NCI-H2227 treated with DMSO at 0.1 percent for 48 hours (cell line): ENCODE measurements at regions not wholly inside any gene's neighbourhood (a gene's known extent, or its start where the extent isn't known, plus 50 kb on each side); places are given as distances from the start of the nearest gene placed in this dataset.
"Not testable (repeated sequence)": the region's sequence is repeated elsewhere in the genome, so short reads cannot be mapped to it uniquely, and the experiment has no call there.

Experiments used
- DNase-seq: peaks from one replicate; lab custom pipeline; 2025; lab: John Stamatoyannopoulos, UW

DNA sequence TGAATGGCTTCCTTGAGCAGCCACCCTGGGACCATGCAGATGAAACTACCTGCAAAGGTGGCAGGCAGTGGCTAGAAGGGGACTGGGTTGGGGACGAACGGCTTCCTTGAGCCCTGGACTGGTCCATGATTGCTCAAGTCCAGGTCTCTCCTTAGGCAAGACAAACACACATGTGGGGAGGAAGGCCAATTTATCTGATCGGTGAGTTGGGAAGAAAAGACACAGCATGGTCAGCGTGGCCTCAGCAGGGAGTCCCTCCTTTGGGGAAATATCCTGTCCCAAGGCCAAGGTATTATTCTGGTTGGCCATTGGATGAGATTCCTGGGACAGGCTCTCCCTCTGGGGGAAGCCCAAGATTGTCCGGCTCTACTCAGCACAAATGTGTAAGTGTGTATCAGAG is 116.3 kb upstream of the ERG start:
- no peak for DNase-seq

DNA sequence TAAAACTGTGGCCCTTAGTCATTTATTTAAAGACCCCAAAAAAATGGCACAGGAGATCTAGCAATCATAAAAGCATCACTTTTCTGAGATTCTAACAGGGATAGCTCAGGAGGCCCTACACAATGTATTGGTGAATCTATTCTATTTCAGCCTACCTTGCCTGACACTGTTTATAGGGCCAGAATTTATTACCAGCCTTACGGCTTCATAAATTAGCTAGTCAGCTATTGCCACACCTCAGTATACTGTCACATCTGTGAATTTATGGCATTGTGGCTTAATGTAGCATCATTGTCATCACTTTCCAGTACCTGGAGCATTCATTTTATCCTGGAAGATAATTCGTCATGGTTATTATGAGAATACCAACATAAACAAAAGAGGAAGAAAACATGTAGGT is 121.2 kb upstream of the ERG start:
- no peak for DNase-seq

DNA sequence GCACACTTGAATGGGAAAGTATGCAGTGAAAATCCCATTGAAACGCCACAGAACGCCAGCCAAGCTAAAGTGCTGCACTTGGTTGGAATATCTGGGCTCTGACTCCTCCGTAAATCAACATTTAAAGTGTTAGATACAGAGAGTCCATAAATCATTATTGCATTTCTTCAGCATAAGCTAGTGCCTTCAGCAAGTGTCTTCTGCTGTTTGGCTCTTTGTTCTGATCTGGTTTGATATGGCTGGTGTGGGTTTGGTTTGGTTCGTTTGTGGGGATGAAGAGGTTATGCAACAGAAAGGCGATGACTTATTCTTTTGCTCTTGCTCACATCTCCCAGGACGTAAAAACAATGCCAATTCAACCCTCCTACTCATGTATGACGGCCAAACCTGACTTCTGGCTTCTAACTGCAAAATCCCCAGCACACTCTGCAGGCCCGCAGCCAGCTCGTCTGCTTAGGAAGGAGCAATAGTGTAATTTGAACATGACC is 121.8 kb upstream of the ERG start:
- no peak for DNase-seq

DNA sequence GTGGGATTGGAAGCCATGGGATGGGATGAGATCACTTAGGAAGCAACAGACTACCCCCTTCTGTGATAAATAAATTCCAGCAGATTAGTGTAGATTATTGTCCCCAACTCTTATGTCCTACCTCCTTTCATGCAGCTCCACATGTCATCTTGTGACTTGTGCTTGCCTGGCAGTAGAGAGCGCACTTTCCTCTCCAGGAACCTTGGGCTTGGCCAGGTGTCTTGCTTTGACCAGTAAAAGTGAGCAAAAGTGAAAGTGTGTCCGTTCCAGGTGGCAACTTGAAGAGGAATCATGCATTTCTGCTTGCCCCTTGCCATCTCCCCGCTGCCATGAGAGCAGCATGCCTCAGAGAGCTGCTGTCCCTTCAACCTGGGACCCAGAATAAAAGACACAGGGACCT is 122.9 kb upstream of the ERG start:
- DNase-seq, result no peak

DNA sequence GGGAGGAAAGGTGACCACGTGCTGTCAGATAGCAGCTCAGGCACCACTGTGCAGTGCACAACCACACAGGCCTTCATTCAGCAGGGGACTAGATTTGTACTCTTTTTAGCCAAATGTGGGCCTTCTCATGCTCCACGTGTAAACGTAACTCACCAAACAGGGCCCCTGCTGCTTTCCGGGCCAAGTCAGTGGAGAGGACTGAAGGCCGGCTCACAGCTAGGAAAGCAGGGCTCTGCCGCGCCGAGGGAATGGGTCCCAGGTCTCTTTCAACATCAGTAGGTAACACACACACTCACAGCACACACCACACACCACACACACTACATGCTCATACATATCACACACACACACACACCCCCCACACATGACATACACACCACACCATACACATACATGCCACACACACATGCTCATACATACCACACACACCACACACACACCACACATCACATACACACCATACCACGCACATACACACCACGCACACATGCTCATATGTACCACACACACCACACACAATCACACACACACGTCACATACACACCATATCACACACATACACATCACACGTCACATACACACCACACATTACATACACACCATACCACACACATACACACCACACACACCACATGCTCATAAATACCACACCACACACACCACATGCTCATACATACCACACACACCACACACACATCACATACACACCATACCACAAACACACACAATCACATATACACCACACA is 124.0 kb upstream of the ERG start:
- no peak for DNase-seq

DNA sequence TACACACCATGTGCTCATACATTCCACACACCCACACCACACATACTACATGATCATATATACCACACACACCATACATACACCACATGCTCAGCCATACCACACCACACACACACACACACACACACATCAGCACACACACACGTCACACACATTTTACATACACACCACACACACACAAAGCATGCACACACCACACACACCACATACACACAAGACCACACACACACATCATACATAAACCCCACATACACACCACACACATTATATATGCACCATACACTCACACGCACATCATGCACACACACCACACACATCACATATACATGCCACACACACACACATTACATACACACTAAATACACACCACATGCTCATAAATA is 124.5 kb upstream of the ERG start:
- DNase-seq, result no peak

DNA sequence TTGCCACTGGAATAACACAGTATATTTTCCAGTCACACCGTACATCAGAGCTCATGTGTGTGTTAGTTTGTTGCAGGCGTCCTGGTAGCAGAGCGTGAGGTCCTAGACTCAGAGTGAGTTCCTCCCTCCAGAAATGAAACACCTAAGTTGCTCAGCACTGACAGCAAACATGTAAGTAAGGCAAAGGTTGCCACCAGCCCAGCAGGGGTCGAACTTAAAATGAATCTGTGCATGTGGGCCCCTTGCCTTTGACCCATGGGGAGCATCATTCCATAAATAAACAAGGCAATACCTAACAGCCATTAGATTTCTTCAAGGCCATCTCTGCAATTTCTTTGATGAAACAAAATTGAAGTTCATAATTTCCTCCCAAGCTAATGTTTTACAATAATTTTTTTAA is 125.3 kb upstream of the ERG start:
- DNase-seq, result no peak

DNA sequence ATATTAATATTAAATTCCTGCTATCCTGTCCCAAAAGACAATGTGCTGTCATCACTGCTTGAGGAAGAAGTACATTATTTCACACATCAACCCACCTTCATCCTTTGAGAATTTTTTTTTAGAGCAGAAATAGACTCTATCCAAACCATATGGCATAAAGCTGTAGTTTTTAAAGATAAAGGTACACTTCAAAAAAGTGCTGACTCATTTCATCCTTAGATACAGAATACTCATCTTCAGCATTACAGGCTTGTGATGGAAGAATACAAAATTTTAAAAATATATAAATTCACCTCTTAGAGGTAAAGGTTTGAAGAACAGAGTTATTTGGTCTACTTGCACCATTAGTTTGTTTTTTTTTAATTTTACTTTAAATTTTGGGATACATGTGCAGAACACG is 126.7 kb upstream of the ERG start:
- no peak for DNase-seq

DNA sequence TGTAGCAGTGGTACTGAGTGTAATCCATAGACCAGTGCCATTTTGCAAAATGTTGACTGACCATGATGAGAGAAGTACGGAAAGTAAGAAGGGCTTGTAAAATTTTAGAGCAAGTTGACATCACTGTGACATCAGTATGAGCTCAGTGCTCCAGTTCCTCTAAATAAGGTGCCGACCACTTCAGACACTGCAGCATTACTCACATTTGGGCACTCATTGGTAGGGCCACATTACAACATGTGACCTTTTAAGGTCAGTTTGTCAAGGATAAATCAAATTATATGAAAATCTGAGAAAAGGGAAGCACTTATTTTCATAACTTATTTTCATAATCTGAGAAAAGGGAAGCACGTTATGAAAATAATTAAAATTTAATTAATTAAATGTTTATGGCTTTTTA is 128.0 kb upstream of the ERG start:
- DNase-seq, result no peak

DNA sequence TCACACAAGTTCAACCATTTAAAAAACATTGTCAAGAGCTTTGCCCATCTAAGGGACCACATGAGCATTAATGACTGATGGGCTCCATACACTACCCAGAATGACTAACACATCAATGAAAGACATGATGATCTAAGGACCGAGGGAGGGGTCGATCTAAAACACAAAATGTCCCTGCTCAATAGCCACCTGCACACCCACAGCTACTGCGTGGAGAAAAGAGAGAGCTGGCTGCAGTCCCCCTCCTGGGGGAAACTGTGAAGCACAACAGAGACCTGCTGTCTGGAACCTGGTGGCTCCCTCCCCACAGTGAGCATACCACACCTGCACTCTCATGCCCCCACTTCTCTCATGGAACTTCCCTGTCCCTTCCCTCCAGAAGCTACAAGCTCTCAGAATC is 130.1 kb upstream of the ERG start:
- DNase-seq, result no peak

DNA sequence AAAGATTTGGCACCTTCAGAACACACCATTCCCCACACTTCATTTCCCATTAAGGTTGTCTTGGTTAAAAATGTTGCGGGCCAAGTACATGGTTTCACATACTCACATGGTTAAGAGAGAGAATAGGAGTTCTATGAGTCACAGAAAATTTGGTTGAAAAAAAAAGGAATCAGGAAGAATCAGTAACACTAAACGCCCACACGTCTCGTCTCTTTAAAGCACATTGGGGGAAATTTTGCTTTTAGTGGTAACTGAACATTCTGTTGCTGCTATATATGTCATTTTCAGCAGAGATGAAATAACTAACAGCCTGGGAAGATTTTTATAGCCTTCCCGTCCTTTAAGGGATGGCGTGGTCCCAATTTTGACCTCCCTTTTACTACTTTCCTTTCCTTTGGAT is 132.9 kb upstream of the ERG start:
- no peak for DNase-seq

DNA sequence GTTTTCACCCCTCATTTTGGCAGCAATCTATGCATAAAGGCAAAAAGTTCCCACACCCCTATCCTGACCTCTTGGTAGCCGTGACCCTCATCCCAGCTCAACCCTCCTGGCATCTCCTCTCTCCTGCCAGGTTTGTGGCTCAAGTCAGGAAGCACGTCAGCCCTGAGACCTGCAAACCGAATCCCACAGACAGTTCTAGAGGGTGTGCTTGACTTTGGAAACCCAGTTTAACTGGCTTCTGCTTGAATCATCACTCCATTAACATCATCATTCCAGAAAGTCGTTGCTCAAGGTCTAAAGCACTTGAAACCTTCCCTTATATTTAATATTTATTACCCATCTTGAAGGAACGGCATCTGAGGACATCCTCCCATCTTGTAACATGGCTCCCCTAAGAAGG is 133.4 kb upstream of the ERG start:
- no peak for DNase-seq

DNA sequence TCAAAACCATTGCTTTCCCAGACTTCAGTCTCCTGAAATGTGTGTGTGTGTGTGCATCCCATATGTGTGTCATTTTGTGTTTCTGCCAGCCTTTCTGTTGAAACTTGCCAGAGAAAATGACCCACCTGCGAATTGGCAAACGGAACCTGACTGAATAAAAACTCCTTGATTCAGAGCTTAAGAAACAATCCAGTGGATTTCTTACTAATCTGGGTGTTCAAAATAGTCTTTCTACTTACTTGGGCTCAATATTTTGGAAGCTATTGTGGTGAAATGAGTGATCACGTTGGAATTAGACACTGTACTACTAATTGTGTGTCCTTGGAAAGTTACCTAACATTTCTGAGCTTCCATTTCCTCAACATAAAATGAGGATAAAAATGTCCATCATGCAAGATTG is 138.9 kb upstream of the ERG start:
- DNase-seq, result no peak

DNA sequence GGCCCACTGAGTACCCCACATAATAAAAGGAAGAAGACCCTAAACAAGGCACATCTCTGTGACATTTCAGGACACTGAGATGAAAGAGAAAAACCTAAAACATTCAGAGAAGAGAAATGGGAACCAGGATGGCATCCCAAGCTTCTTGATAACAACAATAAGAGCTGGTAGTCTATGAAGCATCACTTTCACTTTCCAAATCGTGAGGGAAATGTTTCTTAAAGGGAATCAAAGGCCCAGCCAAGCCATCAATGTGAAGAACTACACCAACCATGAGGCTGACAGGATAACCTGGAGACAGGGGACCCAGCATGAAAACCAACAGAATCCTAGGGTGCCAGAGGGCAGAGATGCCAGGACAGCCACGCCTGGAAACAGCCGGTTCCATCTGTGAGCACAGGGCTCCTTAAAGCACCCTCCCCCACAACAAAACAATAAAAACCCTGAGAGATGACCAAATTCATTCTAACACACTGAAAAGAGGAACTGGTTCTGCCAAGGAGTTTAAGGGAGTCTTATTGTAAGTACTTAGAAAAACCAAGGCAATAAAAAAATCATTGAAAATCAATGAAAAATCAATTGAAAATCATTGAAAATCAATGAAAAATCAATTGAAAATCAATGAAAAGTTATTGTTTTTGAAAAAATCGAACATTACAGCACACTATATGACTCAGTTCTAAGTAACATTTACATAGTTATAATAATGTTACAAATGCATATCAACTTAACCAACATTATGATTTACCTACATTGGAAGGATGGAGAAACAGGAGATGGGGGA is 141.5 kb upstream of the ERG start:
- no peak for DNase-seq

DNA sequence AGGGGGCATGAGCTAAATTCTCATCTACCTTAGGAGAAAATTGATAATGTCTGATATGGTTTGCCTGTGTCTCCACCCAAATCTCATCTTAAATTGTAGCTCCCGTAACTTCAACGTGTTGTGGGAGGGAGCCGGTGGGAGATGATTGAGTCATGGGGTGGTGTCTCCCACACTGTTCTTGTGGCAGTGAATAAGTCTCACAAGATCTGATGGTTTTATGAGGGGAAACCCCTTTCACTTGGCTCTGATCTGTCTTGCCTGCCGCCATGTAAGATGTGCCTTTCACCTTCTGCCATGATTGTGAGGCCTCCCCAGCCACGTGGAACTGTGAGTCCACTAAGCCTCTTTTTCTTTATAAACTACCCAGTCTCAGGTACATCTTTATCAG is 142.1 kb upstream of the ERG start:
- DNase-seq, result not testable (repeated sequence)

DNA sequence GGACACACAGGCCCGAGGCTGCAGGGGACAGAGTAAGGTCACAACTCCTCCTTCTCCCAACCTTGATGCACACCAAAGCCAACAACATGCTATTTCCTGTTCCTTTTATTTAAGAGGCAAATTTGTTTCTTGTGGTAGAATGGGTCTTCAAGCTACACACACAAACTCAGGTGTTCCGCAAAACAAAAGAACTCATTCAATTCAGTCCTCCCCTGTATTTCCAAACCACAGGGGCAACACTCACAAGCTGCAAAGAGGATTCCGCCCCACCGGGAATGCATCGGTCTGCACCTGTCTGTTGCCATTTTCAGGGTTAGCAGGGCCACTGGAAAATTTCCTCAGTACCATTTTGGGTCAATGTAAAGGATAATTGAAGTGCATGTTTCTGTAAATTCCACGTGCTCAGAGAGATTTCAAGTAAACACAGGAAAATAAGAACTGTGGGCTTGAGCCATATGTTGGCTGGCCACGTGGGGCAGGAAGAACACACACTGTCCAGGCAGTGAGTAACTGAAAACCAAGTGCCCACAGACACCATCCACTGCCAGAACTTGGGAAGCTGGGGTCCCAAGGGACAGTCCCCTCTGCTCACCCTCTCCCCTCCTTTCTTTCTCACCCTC is 145.2 kb upstream of the ERG start:
- no peak for DNase-seq

DNA sequence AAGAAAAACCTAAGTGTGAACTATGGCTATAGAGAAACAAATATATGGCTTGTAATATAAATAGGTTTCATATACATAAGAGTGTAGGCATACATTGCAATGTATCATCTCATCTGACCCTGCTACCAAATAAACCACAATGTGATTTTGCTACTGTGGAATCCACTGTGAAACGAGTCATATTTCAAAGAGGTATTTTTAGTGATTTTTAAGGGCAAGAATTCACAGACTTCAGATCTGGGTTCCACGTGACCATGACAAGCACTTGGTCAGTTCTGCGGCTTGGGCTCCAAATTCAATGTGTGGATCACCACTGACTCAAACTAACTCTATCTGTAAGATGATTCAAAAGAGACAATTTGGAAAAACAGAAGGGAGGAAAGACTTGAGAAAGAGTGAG is 147.0 kb upstream of the ERG start:
- no peak for DNase-seq

DNA sequence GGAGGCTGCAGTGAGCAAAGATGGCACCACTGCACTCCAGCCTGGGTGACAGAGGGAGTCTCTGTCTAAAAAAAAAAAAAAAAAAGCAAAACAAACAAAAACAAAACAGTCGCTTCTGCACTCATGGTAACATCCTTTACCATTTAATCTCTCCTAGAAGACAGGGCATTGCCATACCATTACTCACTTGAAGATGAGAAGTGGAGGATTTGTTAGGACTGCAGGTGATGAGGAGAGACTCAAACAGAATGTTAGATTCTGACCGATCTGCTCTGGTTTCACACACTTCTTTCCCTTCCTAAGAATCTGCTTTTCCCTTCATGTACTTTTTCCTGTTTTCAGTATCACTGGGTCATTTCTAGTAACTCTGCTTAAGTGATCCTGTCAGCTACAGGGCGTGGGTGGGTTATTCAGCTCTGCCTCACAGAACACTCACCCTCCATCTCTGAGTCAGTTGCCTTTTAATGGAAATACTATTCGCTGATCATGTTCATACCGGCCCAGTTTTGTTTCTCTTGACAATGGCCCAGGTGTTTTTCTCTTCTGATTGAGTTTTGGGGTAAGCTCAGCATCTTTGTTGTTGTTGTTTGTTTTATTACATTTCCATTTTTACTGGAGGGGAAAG is 148.0 kb upstream of the ERG start:
- DNase-seq, result no peak

DNA sequence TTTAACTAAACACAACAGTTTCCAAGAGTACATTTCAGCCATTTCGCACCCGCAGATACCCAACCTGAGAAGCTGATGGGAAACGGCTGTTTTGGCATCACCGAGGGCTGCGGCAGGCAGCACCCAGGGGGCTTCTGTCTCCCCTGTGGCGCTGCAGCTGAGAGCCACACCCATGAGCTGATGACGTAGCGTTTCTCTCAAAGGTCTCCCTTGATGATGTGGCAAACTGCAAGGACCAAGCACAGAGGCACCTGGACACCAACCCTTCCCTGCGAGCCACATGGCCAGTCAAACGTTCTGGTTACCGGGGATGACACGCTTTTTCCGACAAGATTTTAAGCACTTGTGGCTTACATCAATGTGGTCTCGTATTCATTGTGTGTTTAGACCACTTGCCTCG is 150.8 kb upstream of the ERG start:
- no peak for DNase-seq

DNA sequence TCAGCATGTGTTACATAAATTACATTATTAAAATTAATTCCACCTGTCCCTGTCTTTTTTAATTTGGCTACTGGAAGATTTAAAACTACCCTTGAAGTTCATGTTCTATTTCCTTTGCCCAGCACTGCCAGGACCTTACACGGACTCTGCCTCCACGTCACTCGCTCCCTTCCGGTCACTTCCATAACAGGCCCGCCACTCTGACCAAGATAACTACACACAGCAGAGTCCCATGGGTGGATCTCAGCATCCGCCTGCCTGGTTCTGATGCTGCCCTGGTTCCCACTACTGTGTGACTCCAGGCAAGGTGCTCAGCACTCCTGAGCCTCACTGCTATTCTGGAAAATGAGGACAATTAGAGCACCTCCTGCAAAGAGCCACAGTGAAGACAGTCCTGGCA is 153.3 kb upstream of the ERG start:
- no peak for DNase-seq

DNA sequence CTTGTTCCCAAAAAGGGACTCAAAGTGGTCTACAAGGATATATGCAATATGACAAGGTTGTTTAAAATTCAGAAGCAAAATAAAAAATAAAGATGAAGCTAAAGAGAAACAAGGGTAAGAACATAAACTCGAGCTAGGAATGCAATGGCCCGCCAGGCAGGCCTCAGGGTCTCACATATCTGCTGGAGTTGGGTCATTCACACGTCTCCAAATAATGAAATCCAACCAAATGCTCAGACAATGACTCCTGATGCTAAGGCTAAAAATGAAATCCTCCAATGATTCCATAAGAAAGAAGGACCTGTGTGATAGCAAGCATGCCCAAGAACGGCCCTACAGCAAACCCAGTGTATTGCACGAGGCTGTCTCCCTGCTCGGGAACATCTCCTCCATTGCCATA is 153.3 kb upstream of the ETS2 start:
- no peak for DNase-seq

DNA sequence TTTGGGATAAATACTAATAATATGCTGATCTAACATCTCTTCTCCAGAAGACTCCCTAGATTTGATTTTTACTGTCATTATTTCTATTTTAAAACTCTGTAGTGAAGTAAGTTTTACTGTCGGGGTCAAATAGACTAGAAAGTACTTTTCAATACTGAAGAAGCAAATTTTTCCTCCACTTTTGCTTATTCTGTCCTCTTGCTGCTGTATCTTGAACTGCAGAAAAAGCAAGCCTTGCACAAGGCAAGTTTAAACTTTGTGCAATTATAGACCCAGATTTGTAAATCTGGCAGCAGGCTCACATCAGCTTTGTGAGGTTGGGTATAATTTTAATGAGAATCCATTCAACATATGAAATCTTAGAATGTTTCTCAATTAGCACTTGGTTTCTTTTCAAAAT is 151.1 kb upstream of the ETS2 start:
- DNase-seq, result no peak

DNA sequence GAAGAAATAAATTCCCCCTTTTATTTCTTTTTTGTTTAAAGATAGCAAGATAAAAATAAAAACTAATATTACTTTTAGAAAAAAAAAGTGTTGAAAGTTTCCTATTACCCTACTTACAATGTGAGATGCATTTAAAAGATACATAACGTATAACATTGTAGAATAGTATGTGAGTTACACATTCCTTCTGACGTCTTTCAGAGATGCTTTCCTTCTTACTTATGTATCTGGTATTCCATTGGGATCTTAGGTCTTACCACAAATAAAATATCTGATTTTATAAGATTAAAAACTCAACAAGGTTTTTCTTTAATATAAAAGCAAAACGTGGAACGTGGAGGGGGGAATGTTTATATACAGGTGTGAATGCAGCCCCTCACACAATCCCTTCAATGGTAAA is 147.2 kb upstream of the ETS2 start:
- DNase-seq, result no peak
